Stimulated activated CD4-positive, alpha-beta T cell treated with anti-CD3 and anti-CD28 coated beads, Interleukin-12 subunit alpha, Interleukin-12 subunit beta, amount 100 ng/mL, for 24 hours (primary cell): ENCODE measurements at regions not wholly inside any gene's neighbourhood (a gene's known extent, or its start where the extent isn't known, plus 50 kb on each side); places are given as distances from the start of the nearest gene placed in this dataset.
A peak's percentile ranks its signal among the peaks of the same experiment; 100 is the strongest.
"Not testable (repeated sequence)": the region's sequence is repeated elsewhere in the genome, so short reads cannot be mapped to it uniquely, and the experiment has no call there.

Experiments
- DNase-seq, 2 experiments: peaks; one replicate each; pipeline ENCODE4 v3.0.0-alpha.2; 2020; ENCODE audit warnings: low read depth in 2 of 2

GRCh38 chr10:30531751-30532530, 97.6 kb downstream of the LYZL2 start:
- no peak for DNase-seq

- peak; percentile 46 to 72 for DNase-seq
These were observed 95.5 kb downstream of the MAP3K8 start for GRCh38 chr10:30529373-30529998.

- DNase-seq = no peak
These were observed 94.4 kb downstream of the MAP3K8 start for GRCh38 chr10:30528429-30528786.

GRCh38 chr10:30527623-30528428, 93.8 kb downstream of the MAP3K8 start:
- no peak for DNase-seq

GRCh38 chr10:30522661-30523078, 88.7 kb downstream of the MAP3K8 start:
- not testable (repeated sequence) for DNase-seq

GRCh38 chr10:30518907-30519306, 84.9 kb downstream of the MAP3K8 start:
- DNase-seq = no peak
